ENCODE measurements at regions not wholly inside any gene's neighbourhood (a gene's known extent, or its start where the extent isn't known, plus 50 kb on each side); places are given as distances from the start of the nearest gene placed in this dataset.

DNA sequence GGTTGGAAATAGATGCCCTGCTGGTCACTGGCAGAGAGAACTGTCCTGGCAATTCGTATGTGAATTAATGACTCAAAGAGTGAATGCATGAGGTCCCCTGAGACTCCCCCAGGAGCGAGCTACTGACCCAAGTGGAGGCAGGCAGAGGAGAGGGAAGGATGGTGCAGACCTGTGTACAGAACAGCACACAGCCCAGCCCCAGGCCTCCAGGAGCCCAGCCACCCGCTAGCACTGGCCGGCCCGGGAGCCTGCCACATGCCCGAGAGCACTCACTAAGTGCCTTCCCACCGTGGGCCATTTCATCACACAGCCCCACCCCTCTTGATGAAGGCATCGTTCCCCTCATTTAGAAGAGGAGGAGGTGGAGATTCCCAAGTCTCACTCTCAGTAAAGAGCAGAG lies 62.0 kb upstream of the IGSF21 start:
- DNase-seq (ENCODE audit: insufficient read length, low spot score) (no peak), FAIRE-seq (no peak)
- TF ChIP-seq, protein P1, sequence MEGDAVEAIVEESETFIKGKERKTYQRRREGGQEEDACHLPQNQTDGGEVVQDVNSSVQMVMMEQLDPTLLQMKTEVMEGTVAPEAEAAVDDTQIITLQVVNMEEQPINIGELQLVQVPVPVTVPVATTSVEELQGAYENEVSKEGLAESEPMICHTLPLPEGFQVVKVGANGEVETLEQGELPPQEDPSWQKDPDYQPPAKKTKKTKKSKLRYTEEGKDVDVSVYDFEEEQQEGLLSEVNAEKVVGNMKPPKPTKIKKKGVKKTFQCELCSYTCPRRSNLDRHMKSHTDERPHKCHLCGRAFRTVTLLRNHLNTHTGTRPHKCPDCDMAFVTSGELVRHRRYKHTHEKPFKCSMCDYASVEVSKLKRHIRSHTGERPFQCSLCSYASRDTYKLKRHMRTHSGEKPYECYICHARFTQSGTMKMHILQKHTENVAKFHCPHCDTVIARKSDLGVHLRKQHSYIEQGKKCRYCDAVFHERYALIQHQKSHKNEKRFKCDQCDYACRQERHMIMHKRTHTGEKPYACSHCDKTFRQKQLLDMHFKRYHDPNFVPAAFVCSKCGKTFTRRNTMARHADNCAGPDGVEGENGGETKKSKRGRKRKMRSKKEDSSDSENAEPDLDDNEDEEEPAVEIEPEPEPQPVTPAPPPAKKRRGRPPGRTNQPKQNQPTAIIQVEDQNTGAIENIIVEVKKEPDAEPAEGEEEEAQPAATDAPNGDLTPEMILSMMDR (IDR thresholded peaks at IDR 0.05; ENCODE audit: insufficient read depth, missing control alignments) = no peak

DNA sequence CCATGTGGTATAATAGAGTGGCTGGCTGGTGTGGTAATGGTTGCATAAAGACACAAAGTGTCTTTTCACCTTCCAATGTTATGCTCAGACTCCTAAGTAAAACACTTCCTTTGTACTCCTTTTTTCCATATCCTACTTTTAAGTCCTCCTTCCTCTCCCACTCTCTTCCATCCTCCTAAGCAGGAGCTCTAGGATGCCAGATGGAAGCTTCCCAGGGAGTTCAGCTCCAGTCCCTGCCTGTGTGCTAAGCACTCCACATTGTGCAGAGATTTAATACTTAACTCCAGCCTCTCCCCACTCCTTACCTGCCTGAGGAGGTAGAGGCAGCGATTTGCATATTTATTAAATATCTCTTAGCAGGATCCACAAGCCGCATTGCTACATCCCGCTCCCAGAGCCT lies 60.5 kb upstream of the IGSF21 start:
- FAIRE-seq = no peak
- TF ChIP-seq, protein P1 (IDR thresholded peaks at IDR 0.05; ENCODE audit: insufficient read depth, missing control alignments) = no peak
- DNase-seq (ENCODE audit: insufficient read length, low spot score) = no peak

DNA sequence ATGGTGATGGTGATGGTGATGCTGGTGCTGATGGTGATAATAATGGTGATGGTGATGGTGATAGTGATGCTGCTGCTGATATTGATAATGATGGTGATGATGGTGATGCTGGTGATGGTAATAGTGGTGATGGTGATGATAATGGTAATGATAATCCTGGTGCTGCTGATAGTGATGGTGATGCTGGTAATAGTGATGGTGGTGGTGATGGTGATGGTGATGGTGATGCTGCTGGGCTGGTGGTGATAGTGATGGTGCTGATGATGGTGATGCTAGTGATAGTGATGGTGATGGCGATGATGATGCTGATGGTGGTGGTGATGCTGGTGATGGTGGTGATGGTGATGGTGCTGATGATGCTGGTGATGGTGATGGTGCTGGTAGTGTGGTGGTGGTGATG lies 58.4 kb upstream of the IGSF21 start:
- TF ChIP-seq, protein P1 (IDR thresholded peaks at IDR 0.05; ENCODE audit: insufficient read depth, missing control alignments) = no peak
- FAIRE-seq (no peak), DNase-seq (ENCODE audit: insufficient read length, low spot score) (no peak)

DNA sequence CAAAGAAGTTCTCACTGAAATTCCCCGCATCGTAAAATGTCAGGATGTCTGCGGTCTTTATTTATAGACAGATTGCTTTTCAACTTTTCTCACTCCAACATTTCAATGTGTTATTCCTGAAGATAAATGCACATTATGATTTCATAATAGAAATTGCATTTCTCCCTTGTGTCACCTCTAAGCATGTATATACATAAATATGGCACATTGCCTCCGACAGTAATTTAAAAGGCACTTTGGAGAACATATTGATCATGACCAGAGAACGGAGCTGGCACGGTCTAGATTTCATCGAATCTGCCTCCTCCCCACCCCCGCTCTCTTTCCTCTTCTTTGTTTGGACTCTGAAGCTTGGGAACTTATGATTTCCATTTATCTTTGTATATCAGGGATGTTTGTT lies 54.9 kb upstream of the IGSF21 start:
- TF ChIP-seq, protein P1 (IDR thresholded peaks at IDR 0.05; ENCODE audit: insufficient read depth, missing control alignments) = no peak
- no peak for FAIRE-seq
- DNase-seq (ENCODE audit: insufficient read length, low spot score) = no peak

DNA sequence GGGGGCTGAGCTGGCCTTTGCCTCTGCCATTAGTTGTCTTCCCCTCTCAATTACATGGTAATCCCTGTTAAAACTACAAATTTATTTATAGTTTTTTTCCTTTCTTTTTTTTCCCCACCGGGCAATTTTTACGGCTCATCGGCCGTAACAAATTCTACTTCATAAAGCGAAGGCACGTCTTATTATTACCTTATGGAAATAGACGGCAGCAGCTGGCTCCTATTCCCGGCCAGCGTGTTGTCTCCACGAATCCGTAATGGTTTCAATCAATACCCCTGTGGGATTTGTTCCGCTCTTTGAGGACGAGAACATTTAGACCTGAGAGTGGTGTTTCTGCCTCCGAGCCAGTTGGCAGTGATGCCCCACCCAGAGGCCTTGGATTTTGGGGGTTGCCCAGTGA lies 52.4 kb upstream of the IGSF21 start:
- TF ChIP-seq, protein P1 (IDR thresholded peaks at IDR 0.05; ENCODE audit: insufficient read depth, missing control alignments) = no peak
- FAIRE-seq = no peak

DNA sequence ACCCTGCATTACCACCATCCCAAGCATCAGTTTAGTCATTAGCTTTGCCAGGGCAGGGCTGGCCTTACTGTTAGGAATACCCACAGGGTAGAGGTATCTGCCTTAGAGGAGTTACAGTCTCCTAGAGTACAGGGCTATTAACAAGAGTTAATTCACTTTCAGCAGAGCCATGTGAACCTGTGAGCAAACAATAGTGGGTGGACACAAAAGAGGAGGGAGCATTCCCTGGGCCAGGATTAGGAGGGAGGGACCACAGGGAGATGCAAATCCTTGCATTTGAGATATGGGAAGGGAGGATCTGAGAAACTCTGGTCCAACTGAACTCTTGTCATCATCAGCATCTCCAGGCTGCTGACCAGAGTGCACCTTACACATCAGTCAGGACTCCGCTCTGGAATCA lies 51.1 kb upstream of the IGSF21 start:
- TF ChIP-seq, protein P1 (IDR thresholded peaks at IDR 0.05; ENCODE audit: insufficient read depth, missing control alignments) = no peak
- DNase-seq (ENCODE audit: insufficient read length, low spot score) = no peak
- FAIRE-seq = no peak

More for the DNA sequence above, 52.4 kb upstream of the IGSF21 start:
- no peak for DNase-seq (ENCODE audit: insufficient read length, low spot score)

DNA sequence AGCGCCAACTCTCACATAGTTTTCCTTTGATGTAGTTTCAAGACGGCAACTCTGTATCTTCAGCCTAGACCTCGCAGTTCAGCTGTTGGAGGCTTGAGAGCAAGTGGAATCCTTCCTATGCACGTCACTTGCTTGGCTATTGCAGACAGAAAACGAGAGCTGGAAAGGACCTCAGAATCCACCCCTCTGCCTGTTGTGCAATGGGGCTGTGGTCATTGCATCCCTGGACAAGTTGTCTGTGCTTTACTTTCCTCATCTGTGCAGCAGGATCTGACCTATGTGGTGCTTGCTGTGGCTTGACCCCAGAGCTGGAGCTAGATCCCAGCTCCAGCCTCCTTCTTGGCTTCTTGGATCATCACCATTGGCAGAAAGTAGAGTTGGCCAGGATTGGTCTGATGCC lies 50.0 kb upstream of the IGSF21 start:
- FAIRE-seq = no peak
- no peak for DNase-seq (ENCODE audit: insufficient read length, low spot score)
- TF ChIP-seq, protein P1 (IDR thresholded peaks at IDR 0.05; ENCODE audit: insufficient read depth, missing control alignments) = no peak

Measured in D721Med (cell line).